GM21619 (cell line): ENCODE measurements at regions not wholly inside any gene's neighbourhood (a gene's known extent, or its start where the extent isn't known, plus 50 kb on each side); places are given as distances from the start of the nearest gene placed in this dataset.

Experiments used
- ATAC-seq: cut with Tn5 transposase; IDR thresholded peaks from one replicate; pipeline ENCODE4 v1.9.1; 2021; ENCODE audit not compliant: unreplicated experiment

- ATAC-seq = no peak
Observed at GRCh38 chr7:131197920-131198615, 129.6 kb upstream of the MKLN1 start.

GRCh38 chr7:131202451-131202850 is 125.2 kb upstream of the MKLN1 start:
- no peak for ATAC-seq

GRCh38 chr7:131203291-131203976 is 124.2 kb upstream of the MKLN1 start:
- ATAC-seq = no peak

GRCh38 chr7:131208777-131209176 is 118.9 kb upstream of the MKLN1 start:
- no peak for ATAC-seq

GRCh38 chr7:131210618-131211017 is 117.1 kb upstream of the MKLN1 start:
- ATAC-seq = no peak

GRCh38 chr7:131211500-131211899 is 116.2 kb upstream of the MKLN1 start:
- no peak for ATAC-seq

- ATAC-seq = no peak
Observed at GRCh38 chr7:131212114-131212513, 115.6 kb upstream of the MKLN1 start.

GRCh38 chr7:131218727-131219128 is 108.9 kb upstream of the MKLN1 start:
- no peak for ATAC-seq

GRCh38 chr7:131219312-131220041 is 108.2 kb upstream of the MKLN1 start:
- ATAC-seq = no peak

- ATAC-seq = no peak
Observed at GRCh38 chr7:131221061-131221460, 106.6 kb upstream of the MKLN1 start.

GRCh38 chr7:131222171-131222570 is 105.5 kb upstream of the MKLN1 start:
- ATAC-seq = no peak

GRCh38 chr7:131223151-131223550 is 104.5 kb upstream of the MKLN1 start:
- no peak for ATAC-seq

GRCh38 chr7:131224996-131225395 is 102.7 kb upstream of the MKLN1 start:
- no peak for ATAC-seq

GRCh38 chr7:131225619-131226513 is 101.8 kb upstream of the MKLN1 start:
- peak; percentile 61 for ATAC-seq

- ATAC-seq = no peak
Observed at GRCh38 chr7:131226514-131226865, 101.2 kb upstream of the MKLN1 start.

GRCh38 chr7:131231381-131232220 is 96.1 kb upstream of the MKLN1 start:
- ATAC-seq = peak; percentile 88

GRCh38 chr7:131232768-131233167 is 94.9 kb upstream of the MKLN1 start:
- ATAC-seq = no peak

- no peak for ATAC-seq
Observed at GRCh38 chr7:131233193-131233592, 94.5 kb upstream of the MKLN1 start.

- ATAC-seq = no peak
Observed at GRCh38 chr7:131234719-131235488, 92.8 kb upstream of the MKLN1 start.
